ENCODE measurements at regions not wholly inside any gene's neighbourhood (a gene's known extent, or its start where the extent isn't known, plus 50 kb on each side); places are given as distances from the start of the nearest gene placed in this dataset.

- no peak for TF ChIP-seq YY1 (IDR thresholded peaks at IDR 0.05; ENCODE audit: insufficient read depth, insufficient read length)
- no peak for TF ChIP-seq ZNF274 (IDR thresholded peaks at IDR 0.05; ENCODE audit: low read depth, low read length)
- TF ChIP-seq SUZ12 (IDR thresholded peaks at IDR 0.05; ENCODE audit: extremely low read depth, insufficient read depth, insufficient read length) = no peak
Measured at GRCh38 chr13:63120883-63121282, 1705.2 kb upstream of the PCDH20 start.
